MCF 10A (cell line): ENCODE measurements at regions not wholly inside any gene's neighbourhood (a gene's known extent, or its start where the extent isn't known, plus 50 kb on each side); places are given as distances from the start of the nearest gene placed in this dataset.

Source experiments
- BruUV-seq: library from RNA; stranded (reverse); fragments of 400-500 nt; replicated peaks from 2 replicates; lab custom pipeline; 2021; lab: Mats Ljungman, UMichigan
- CTCF ChIA-PET: fragments of 300-600 bp; sonication (Branson Sonifier 250); formaldehyde crosslinking; extraction: SDS; loops from one replicate; lab custom pipeline; 2021; ENCODE audit warnings: antibody characterized with exemption, inconsistent platforms; lab: Yijun Ruan, JAX
- POLR2A ChIA-PET: fragments of 300-600, 350-650 bp; sonication (Branson Sonifier 250); formaldehyde crosslinking; extraction: SDS; loops from one replicate; lab custom pipeline; 2020; ENCODE audit warnings: antibody characterized with exemption, inconsistent platforms; lab: Yijun Ruan, JAX
- DNase-seq: peaks from one replicate; pipeline ENCODE4 v3.0.0-alpha.2; 2018; ENCODE audit not compliant: unreplicated experiment
- H3K27ac Mint-ChIP-seq: one replicate; pipeline ENCODE4 v1.8.0; 2022; ENCODE audit warnings: mild to moderate bottlenecking, low read depth, mixed read lengths; ENCODE audit not compliant: unreplicated experiment
- H3K27me3 Mint-ChIP-seq: one replicate; pipeline ENCODE4 v1.8.0; 2022; ENCODE audit warnings: mixed read lengths; ENCODE audit not compliant: insufficient read depth, unreplicated experiment
- H3K36me3 Mint-ChIP-seq: one replicate; pipeline ENCODE4 v1.8.0; 2022; ENCODE audit warnings: mild to moderate bottlenecking, moderate library complexity, mixed read lengths; ENCODE audit not compliant: insufficient read depth, unreplicated experiment
- H3K4me1 Mint-ChIP-seq: one replicate; pipeline ENCODE4 v1.8.0; 2022; ENCODE audit warnings: mixed read lengths; ENCODE audit not compliant: insufficient read depth, unreplicated experiment
- H3K4me3 Mint-ChIP-seq: one replicate; pipeline ENCODE4 v1.8.0; 2022; ENCODE audit warnings: mild to moderate bottlenecking, moderate library complexity, mixed read lengths; ENCODE audit not compliant: unreplicated experiment
- H3K9me3 Mint-ChIP-seq: one replicate; pipeline ENCODE4 v1.8.0; 2022; ENCODE audit warnings: mixed read lengths; ENCODE audit not compliant: unreplicated experiment
- intact Hi-C: fragments of 100-400 bp; cut with micrococcal nuclease; formaldehyde crosslinking; loops from 2 replicates; pipeline ENCODE4 v1.14.1; 2022
- TF ChIP-seq, protein P1 (sequence below): fragments of 200-600 bp; IDR thresholded peaks from one replicate; pipeline ENCODE4 v1.8.0; 2022; ENCODE audit warnings: antibody characterized with exemption, mild to moderate bottlenecking; ENCODE audit not compliant: unreplicated experiment

DNA sequence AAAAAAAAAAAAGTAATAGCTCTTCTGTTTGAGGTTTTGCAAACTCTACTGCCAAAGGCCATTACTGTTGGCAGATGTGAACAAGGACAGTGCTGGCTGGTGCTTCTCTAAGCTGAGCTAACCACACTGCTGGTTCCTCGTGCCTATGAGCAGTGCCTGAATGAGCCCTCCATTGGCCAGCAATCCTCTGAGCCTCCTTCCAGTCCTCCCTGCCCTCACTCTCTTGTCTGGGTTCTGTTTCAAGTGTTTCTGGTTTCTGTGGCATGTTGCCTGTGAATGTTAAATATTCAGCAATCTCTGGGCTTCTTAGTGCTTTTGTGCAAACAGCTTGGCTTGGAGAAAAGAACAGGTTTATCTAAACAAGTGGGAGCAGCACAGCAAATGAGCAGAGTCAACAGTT lies 161.3 kb upstream of the AUTS2 start:
- ChIA-PET POLR2A (no interaction called here), CTCF (no interaction called here)
- DNase-seq = no peak
- BruUV-seq = no TSS peak
- H3K27ac Mint-ChIP-seq = no peak overlapping the region
- no peaks in the 10 kb centered on the region for H3K36me3 Mint-ChIP-seq
- H3K9me3 Mint-ChIP-seq = peaks cover 35% of the 10 kb centered on the region
- TF ChIP-seq, protein P1, sequence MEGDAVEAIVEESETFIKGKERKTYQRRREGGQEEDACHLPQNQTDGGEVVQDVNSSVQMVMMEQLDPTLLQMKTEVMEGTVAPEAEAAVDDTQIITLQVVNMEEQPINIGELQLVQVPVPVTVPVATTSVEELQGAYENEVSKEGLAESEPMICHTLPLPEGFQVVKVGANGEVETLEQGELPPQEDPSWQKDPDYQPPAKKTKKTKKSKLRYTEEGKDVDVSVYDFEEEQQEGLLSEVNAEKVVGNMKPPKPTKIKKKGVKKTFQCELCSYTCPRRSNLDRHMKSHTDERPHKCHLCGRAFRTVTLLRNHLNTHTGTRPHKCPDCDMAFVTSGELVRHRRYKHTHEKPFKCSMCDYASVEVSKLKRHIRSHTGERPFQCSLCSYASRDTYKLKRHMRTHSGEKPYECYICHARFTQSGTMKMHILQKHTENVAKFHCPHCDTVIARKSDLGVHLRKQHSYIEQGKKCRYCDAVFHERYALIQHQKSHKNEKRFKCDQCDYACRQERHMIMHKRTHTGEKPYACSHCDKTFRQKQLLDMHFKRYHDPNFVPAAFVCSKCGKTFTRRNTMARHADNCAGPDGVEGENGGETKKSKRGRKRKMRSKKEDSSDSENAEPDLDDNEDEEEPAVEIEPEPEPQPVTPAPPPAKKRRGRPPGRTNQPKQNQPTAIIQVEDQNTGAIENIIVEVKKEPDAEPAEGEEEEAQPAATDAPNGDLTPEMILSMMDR = no peak
- H3K4me3 Mint-ChIP-seq = no peak overlapping the region
- no peaks in the 10 kb centered on the region for H3K4me1 Mint-ChIP-seq
- intact Hi-C loops = no loop called here
- H3K27me3 Mint-ChIP-seq = no peaks in the 10 kb centered on the region

DNA sequence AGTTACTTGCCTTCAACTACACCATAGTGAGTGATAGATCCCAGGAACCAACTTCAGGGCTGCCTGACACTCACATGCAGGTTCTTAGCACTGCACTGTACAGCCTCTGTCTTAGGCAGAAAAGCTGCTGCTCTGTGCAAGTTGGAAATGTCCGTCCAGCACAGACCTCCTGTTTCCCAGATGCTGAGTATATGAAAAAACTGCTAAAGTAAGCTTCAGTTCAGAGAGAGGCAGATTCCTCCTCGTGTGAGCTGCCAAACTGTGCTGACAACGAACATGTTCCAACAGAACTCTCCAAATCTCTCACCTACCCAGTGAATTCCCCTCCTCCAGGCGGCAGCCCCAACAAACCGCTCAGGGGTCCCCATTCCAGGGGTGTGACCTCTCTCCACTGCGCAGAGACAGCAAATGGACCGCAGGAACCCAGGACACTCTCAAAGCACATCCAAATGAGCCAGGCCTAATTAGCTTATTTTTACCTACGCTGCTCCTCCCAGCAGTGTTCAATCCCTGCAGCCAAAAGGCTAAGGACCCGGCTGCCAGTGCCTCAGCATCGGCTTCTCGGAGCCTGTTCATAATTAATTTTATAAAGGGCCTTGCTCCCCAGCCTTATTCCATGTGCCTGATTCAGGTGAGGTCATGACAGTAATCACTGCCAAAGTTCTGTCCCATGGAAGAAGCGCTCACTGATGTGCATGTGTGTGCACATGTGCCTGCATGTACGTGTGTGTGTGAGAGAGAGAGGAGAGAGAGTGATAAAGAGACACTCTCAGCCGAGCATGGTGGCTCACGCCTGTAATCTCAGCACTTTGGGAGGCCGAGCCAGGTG lies 159.5 kb upstream of the AUTS2 start:
- ChIA-PET POLR2A (no interaction called here), CTCF (interaction anchor here (0.7 kb wide), 1 partner anchor 1319 kb away, joined by 3 read pairs; no protein-coding TSS in a partner anchor)
- TF ChIP-seq, protein P1 = no peak
- no TSS peak for BruUV-seq
- Mint-ChIP-seq H3K27me3 (no peaks in the 10 kb centered on the region), H3K36me3 (no peaks in the 10 kb centered on the region), H3K4me3 (no peak overlapping the region), H3K27ac (no peak overlapping the region), H3K9me3 (peaks cover 33% of the 10 kb centered on the region), H3K4me1 (no peaks in the 10 kb centered on the region)
- intact Hi-C loops = no loop called here
- DNase-seq = no peak

DNA sequence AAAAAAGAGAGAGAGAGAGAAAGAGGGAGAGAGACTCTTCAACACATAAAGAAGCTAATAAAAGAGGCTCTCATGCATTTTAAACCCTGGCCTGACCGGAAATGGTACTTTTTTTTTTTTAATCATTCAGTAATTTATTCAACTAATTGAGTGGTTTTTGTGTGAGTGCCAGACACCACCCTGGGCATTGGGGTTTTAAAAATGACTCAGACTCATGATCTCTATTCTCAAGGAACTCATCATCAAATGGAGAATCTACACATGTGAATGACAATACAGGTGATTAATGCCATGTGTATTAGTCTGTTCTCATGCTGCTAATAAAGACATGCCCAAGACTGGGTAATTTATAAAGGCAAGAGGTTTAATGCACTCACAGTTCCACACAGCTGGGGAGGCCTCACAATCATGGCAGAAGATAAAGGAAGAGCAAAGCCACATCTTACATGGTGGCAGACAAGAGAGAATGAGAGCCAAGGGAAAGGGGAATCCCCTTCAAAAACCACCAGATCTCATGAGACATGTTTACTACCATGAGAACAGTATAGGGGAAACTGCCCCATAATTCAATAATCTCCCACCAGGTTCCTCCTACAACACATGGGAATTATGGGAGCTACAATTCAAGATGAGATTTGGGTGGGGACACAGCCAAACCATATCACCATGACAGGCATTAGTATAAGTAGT lies 158.5 kb upstream of the AUTS2 start:
- TF ChIP-seq, protein P1 = no peak
- H3K4me1 Mint-ChIP-seq = no peaks in the 10 kb centered on the region
- BruUV-seq = no TSS peak
- intact Hi-C loops = no loop called here
- peaks cover 31% of the 10 kb centered on the region for H3K9me3 Mint-ChIP-seq
- H3K4me3 Mint-ChIP-seq = no peak overlapping the region
- H3K27ac Mint-ChIP-seq = no peak overlapping the region
- H3K27me3 Mint-ChIP-seq = no peaks in the 10 kb centered on the region
- no peak for DNase-seq
- ChIA-PET POLR2A (no interaction called here), CTCF (no interaction called here)
- H3K36me3 Mint-ChIP-seq = no peaks in the 10 kb centered on the region

DNA sequence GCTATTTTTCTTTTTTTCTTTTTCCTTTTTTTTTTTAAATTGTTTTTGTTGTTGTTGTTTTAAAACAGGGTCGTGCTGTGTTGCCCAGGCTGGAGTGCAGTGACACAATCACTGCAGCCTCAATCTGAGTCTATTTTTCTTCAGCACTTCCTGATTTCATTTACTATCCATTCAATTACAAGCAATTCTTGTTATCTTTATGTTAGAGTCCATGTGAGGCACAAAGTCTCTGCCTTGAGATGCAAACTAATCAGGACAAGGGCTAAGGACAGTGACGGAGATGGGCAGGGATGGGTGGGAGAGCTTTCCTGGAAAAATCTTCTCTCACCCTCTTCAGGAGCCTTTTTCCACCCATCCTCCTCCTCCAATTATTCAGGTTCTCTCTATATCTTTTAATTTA lies 157.3 kb upstream of the AUTS2 start:
- H3K36me3 Mint-ChIP-seq = peaks cover 6% of the 10 kb centered on the region
- no peak overlapping the region for H3K4me3 Mint-ChIP-seq
- H3K27me3 Mint-ChIP-seq = no peaks in the 10 kb centered on the region
- intact Hi-C loops = no loop called here
- H3K4me1 Mint-ChIP-seq = no peaks in the 10 kb centered on the region
- POLR2A ChIA-PET = no interaction called here
- H3K27ac Mint-ChIP-seq = no peak overlapping the region
- H3K9me3 Mint-ChIP-seq = peaks cover 37% of the 10 kb centered on the region
- CTCF ChIA-PET = interaction anchor here (0.5 kb wide), 1 partner anchor 354 kb away, joined by 3 read pairs; no protein-coding TSS in a partner anchor
- TF ChIP-seq, protein P1 = no peak
- DNase-seq = no peak
- BruUV-seq = no TSS peak
